Karpas-422 (cell line): ENCODE measurements at regions not wholly inside any gene's neighbourhood (a gene's known extent, or its start where the extent isn't known, plus 50 kb on each side); places are given as distances from the start of the nearest gene placed in this dataset.
"Not testable (repeated sequence)": the region's sequence is repeated elsewhere in the genome, so short reads cannot be mapped to it uniquely, and the experiment has no call there.

Experiments
- DNase-seq: peaks from one replicate; pipeline ENCODE4 v3.0.0-alpha.2; 2015
- H2AFZ ChIP-seq: fragments of 200-600 bp; sonication (generic); 2 replicates; pipeline ENCODE4 v1.6.1; 2014; ENCODE audit warnings: antibody characterized with exemption, low read length, mixed read lengths
- H3K27ac ChIP-seq: fragments of 200-600 bp; sonication (generic); 2 replicates; pipeline ENCODE4 v1.5.1; 2014; ENCODE audit warnings: mild to moderate bottlenecking, low read length, moderate library complexity
- H3K27me3 ChIP-seq: fragments of 200-600 bp; sonication (generic); 2 replicates; pipeline ENCODE4 v1.6.1; 2014; ENCODE audit warnings: low read length, mixed read lengths
- H3K36me3 ChIP-seq: fragments of 200-600 bp; sonication (generic); 2 replicates; pipeline ENCODE4 v1.6.1; 2014; ENCODE audit warnings: low read length, mixed read lengths; ENCODE audit not compliant: insufficient read depth
- H3K4me1 ChIP-seq: fragments of 200-600 bp; sonication (generic); 2 replicates; pipeline ENCODE4 v1.6.1; 2014; ENCODE audit warnings: mild to moderate bottlenecking, low read length, mixed read lengths
- H3K4me2 ChIP-seq: fragments of 200-600 bp; sonication (generic); 2 replicates; pipeline ENCODE4 v1.6.1; 2014; ENCODE audit warnings: low read length, low read depth, mild to moderate bottlenecking; ENCODE audit not compliant: poor library complexity, severe bottlenecking
- H3K4me3 ChIP-seq: fragments of 200-600 bp; sonication (generic); 2 replicates; pipeline ENCODE4 v1.5.1; 2014; ENCODE audit warnings: mild to moderate bottlenecking, antibody characterized with exemption, low read length, mixed read lengths
- H3K79me2 ChIP-seq: fragments of 200-600 bp; sonication (generic); 2 replicates; pipeline ENCODE4 v1.6.1; 2014; ENCODE audit warnings: mild to moderate bottlenecking, low read length, mixed read lengths
- H3K9ac ChIP-seq: fragments of 200-600 bp; sonication (generic); 2 replicates; pipeline ENCODE4 v1.6.0; 2014; ENCODE audit warnings: low read length
- H3K9me2 ChIP-seq: fragments of 200-600 bp; sonication (generic), shearing (Covaris generic); replicated peaks from 2 replicates; pipeline ENCODE4 v1.6.0; 2014; ENCODE audit warnings: mild to moderate bottlenecking, low read length, moderate library complexity; ENCODE audit not compliant: insufficient read depth
- H3K9me3 ChIP-seq: fragments of 300-700, 200-600 bp; sonication (generic); 2 replicates; pipeline ENCODE4 v1.6.1; 2014; ENCODE audit warnings: low read length, mixed read lengths
- H4K20me1 ChIP-seq: fragments of 200-600 bp; sonication (generic); 2 replicates; pipeline ENCODE4 v1.6.1; 2014; ENCODE audit warnings: mild to moderate bottlenecking, antibody characterized with exemption, low read length, low read depth; ENCODE audit not compliant: insufficient read depth

DNA sequence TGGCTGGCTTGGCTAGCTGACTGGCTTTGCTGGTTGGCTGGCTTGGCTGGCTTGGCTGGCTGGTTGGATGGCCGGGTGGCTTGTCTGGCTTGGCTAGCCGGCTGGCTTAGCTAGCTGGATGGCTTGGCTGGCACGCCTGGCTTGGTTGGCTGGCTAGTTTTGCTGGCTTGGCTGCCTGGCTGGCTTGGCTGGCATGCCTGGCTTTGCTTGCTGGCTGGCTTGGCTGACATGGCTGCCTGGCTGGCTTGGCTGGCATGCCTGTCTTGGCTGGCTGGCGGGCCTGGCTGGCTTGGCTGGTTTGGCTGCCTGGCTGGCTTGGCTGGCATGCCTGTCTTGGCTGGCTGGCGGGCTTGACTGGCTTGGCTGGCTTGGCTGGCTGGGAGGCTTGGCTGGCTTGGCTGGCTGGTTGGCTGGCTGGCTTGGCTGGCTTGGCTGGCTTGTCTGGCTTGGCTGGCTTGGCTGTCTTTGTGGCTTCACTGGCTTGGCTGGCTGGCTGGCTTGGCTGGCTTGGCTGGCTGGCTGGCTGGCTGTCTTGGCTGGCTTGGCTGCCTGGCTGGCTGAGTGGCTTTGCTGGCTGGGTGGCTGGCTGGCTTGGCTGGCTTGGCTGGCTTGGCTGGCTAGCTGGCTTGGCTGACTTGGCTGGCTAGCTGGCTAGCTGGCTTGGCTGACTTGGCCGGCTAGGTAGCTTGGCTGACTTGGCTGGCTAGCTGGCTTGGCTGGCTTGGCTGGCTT lies 2808.9 kb downstream of the RPIA start:
- H3K4me1 ChIP-seq, DNase-seq: not testable (repeated sequence)

GRCh38 chr2:91500978-91501310 lies 2809.5 kb downstream of the RPIA start:
- H3K79me2 ChIP-seq, H2AFZ ChIP-seq, H3K27ac ChIP-seq, DNase-seq, H3K4me3 ChIP-seq, H3K36me3 ChIP-seq, H3K9me2 ChIP-seq, H3K27me3 ChIP-seq, H3K9me3 ChIP-seq, H3K4me1 ChIP-seq, H3K4me2 ChIP-seq, H4K20me1 ChIP-seq, H3K9ac ChIP-seq: not testable (repeated sequence)

More for the DNA sequence above, 2808.9 kb downstream of the RPIA start:
- H3K79me2 ChIP-seq, H3K4me2 ChIP-seq, H3K9me2 ChIP-seq, H3K36me3 ChIP-seq, H3K9me3 ChIP-seq, H2AFZ ChIP-seq, H3K9ac ChIP-seq, H3K27ac ChIP-seq, H3K27me3 ChIP-seq, H3K4me3 ChIP-seq, H4K20me1 ChIP-seq: not testable (repeated sequence)

GRCh38 chr2:91501481-91502080 lies 2810.1 kb downstream of the RPIA start:
- H4K20me1 ChIP-seq, H3K79me2 ChIP-seq, H3K9me2 ChIP-seq, H3K4me1 ChIP-seq, H3K4me3 ChIP-seq, H3K27me3 ChIP-seq, H2AFZ ChIP-seq, H3K36me3 ChIP-seq, H3K9ac ChIP-seq, DNase-seq, H3K27ac ChIP-seq, H3K4me2 ChIP-seq, H3K9me3 ChIP-seq: not testable (repeated sequence)

DNA sequence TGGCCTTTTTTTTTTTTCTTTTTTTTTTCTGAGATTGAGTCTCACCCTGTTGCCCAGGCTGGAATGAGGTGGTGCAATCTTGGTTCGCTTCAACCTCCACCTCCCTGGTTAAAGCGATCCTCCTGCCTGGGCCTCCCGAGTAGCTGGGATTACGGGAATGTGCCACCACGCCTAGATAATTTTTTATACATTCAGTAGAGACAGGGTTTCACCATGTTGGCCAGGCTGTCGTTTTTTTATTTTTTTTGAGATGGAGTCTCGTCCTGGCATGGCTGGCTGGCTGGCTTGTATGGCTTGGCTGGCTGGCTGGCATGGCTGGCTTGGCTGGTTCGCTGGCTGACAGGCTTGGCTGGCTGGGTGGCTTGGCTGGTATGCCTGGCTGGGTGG lies 2812.1 kb downstream of the RPIA start:
- DNase-seq, H3K27me3 ChIP-seq: not testable (repeated sequence)

GRCh38 chr2:91503959-91504741 lies 2812.7 kb downstream of the RPIA start:
- H3K9ac ChIP-seq, H2AFZ ChIP-seq, H3K9me3 ChIP-seq: not testable (repeated sequence)

More for the DNA sequence above, 2812.1 kb downstream of the RPIA start:
- not testable (repeated sequence) for H3K4me3 ChIP-seq, H3K9me3 ChIP-seq, H2AFZ ChIP-seq, H3K9me2 ChIP-seq, H3K4me1 ChIP-seq, H4K20me1 ChIP-seq, H3K79me2 ChIP-seq, H3K27ac ChIP-seq, H3K4me2 ChIP-seq, H3K9ac ChIP-seq, H3K36me3 ChIP-seq

DNA sequence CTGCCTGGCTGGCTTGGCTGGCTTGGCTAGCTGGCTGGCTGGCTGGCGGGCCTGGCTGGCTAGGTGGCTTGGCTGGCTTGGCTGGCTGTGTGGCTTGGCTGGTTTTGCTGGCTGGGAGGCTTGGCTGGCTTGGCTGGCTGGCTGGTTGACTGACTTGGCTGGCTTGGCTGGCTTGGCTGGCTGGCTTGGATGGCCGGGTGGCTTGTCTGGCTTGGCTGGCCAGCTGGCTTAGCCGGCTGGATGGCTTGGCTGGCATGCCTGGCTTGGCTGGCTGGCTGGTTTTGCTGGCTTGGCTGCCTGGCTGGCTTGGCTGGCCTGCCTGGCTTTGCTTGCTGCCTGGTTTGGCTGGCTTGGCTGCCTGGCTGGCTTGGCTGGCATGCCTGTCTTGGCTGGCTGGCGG lies 2817.3 kb downstream of the RPIA start:
- DNase-seq, H3K4me2 ChIP-seq, H3K79me2 ChIP-seq, H3K36me3 ChIP-seq, H2AFZ ChIP-seq, H3K27ac ChIP-seq, H4K20me1 ChIP-seq, H3K27me3 ChIP-seq, H3K9ac ChIP-seq, H3K9me3 ChIP-seq, H3K4me3 ChIP-seq, H3K9me2 ChIP-seq, H3K4me1 ChIP-seq: not testable (repeated sequence)

More at GRCh38 chr2:91503959-91504741, 2812.7 kb downstream of the RPIA start:
- not testable (repeated sequence) for H3K36me3 ChIP-seq, H3K9me2 ChIP-seq, H3K27me3 ChIP-seq, H3K27ac ChIP-seq, H3K4me2 ChIP-seq, H3K4me1 ChIP-seq, H3K4me3 ChIP-seq, H3K79me2 ChIP-seq, H4K20me1 ChIP-seq, DNase-seq

- DNase-seq: not testable (repeated sequence)
Measured at GRCh38 chr2:91509276-91509675, 2817.8 kb downstream of the RPIA start.

GRCh38 chr2:91511166-91511565 lies 2819.7 kb downstream of the RPIA start:
- H4K20me1 ChIP-seq, H3K4me2 ChIP-seq, H3K4me3 ChIP-seq, H3K27ac ChIP-seq, H3K9ac ChIP-seq, H3K9me3 ChIP-seq, H3K36me3 ChIP-seq, H3K4me1 ChIP-seq, H2AFZ ChIP-seq, H3K27me3 ChIP-seq, H3K9me2 ChIP-seq, DNase-seq, H3K79me2 ChIP-seq: not testable (repeated sequence)

More at GRCh38 chr2:91509276-91509675, 2817.8 kb downstream of the RPIA start:
- H3K36me3 ChIP-seq, H3K4me1 ChIP-seq, H2AFZ ChIP-seq, H3K4me3 ChIP-seq, H3K4me2 ChIP-seq, H4K20me1 ChIP-seq, H3K9me3 ChIP-seq, H3K27me3 ChIP-seq, H3K79me2 ChIP-seq, H3K9me2 ChIP-seq, H3K9ac ChIP-seq, H3K27ac ChIP-seq: not testable (repeated sequence)
